GM18526 (cell line): ENCODE measurements at regions not wholly inside any gene's neighbourhood (a gene's known extent, or its start where the extent isn't known, plus 50 kb on each side); places are given as distances from the start of the nearest gene placed in this dataset.

Experiments used
- POLR2A ChIP-seq: IDR thresholded peaks from 3 replicates; pipeline ENCODE4 v1.6.1; 2011; ENCODE audit not compliant: insufficient read length; ENCODE audit errors: extremely low read depth

DNA sequence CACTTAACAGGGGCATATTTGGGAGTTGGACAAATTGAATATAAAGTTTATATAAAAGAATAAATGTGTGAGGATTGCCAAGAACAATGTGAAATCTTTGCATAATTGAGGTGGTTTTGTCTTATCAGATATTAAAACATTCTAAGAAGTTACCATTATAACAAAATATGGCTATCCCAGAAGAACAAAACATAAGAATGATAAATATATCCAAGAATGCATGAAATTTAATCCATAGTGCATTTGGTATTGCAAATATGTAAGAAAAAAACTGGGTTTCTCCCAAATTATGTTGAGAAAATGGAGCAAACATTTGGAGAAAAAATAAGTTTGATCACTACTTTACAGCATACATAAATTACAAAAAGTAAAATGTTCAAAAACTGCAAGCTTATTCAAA, 562.4 kb downstream of the RNF144A start:
- no peak for TF ChIP-seq POLR2A

DNA sequence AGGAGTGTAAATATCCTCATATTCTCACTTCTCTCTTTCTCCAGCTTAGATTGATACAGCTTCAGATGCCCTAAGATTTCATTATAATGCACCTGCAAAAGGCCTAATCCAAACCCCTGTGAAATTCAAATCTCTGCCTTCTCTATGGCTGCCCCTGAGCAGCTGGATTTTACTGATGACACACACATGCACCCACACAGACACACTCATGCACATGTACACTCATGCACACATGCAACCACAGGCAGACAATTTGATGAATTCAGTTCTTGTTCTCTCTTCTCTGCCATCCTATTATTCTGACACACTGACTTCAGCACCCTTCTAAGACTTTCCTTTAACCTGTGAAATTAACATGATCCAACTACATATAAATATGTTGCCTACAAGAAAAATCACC, 563.2 kb downstream of the RNF144A start:
- no peak for TF ChIP-seq POLR2A

DNA sequence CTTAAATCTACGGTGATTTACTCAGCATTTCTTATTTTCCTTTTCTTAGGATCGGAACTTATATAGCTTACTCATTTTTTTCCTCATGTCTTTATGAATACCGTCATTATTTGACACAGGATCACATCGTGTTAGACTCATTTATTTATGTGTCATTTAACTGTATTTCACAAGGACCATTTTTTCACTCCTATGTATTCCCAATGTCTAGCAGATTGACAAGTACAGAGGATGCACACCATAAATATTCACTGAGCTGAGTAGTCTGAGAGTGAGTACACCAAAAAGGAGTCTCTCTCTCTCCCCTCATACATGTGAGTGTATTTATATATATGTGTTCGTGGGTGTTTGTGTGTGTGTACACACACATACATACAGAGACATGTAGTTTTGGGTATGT, 573.5 kb downstream of the RNF144A start:
- no peak for TF ChIP-seq POLR2A

DNA sequence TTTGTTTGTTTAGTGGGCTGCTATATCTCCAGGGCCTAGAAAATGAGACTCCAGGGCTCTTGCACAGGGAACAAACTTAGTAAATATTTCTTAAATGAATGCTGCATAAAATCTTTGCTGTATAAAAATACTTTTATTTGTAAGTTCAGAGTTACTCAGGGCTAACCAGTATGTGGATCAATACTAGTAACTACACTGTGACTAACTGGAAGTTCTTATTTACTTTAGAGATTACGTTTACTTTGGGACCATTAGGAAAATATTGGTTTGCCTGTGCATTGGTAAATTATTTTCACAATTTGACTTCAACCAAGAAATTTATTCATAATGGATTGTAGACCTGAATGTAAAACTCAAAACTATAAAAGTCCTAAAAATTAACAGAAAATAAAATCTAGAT, 575.5 kb downstream of the RNF144A start:
- TF ChIP-seq POLR2A: no peak

DNA sequence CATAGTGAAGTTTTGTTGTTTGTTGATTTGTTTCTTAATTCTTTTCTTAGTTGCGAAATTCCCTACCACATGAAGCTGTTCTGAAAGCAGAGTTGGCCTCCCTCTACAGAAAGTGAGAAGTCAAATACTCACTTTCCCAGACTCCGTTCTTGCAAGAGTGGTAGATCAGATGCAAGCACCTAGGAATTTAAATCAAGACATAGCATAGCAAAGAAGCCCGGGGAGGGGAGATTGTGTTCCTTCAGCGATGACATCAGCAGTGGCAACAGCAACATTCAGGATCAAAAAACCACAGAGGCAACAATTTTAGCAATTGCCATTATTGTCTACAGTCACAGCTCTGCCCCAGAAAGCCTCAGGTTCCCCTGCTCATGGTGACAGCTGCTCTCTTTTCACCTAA, 580.0 kb downstream of the RNF144A start:
- TF ChIP-seq POLR2A: no peak

DNA sequence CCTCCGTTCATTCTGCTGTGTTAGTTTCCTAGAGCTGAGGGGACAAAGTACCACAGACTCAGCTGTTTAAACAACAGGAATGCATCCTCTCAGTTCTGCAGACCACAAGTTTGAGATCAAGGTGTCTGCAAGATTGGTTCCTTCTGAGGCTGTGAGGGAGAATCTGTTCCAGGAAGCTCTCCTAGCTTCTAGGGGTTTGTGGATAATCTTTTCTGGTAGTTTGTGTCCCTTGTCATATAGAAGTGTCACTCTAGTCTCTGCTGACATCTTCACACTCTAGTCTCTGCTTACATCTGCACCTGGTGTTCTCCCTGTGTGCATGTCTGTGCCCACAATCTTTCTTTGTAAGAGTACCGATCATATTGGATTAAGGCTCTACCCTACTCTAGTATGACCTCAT, 581.8 kb downstream of the RNF144A start:
- TF ChIP-seq POLR2A: no peak

DNA sequence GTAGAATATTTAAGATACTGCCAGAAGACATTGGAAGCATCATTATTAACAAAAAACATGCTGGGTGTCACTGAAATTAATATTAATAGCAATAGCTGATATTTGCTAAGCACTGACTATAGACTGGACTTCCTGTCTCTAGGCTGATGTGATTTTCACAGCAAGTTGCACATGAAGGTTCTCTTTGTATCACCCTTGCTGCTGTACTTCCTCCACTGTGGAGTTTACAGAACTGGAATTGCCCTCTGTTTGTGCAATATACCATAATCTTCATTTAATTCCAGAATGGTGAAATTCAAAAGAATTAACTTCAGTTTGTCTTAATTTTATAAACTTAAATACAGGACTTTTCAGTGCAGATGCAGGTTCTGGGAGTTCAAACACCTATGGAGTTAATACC, 585.1 kb downstream of the RNF144A start:
- no peak for TF ChIP-seq POLR2A

DNA sequence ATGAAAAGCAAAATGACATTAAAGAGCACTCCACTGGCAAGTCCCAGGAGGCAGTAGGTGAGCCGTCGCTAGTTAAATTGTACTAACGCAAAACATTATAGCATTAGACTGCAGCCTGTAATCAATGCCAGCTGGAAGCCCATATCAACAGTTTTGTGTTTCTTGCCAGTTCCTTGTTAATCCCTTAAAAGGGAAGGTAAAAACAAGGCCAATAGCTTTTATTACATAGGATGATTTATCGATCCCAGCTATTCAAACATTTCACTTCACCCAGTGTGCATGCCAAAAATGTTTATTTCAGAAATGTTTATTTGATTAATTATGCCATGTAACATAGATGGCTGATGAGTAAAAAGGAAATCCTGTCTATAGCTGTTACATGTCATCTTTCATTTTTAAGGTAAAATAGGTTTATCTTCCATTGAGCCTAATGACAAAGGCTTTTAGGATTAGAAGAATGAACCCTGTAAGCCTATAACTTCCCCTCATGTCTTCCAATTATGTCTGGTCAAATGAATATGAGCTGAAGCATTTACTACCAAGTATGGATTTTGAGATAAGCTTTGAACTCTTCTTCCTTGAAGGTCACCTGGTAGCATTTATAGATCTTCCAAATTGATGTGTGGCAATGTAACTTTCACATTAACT, 591.2 kb downstream of the RNF144A start:
- no peak for TF ChIP-seq POLR2A

DNA sequence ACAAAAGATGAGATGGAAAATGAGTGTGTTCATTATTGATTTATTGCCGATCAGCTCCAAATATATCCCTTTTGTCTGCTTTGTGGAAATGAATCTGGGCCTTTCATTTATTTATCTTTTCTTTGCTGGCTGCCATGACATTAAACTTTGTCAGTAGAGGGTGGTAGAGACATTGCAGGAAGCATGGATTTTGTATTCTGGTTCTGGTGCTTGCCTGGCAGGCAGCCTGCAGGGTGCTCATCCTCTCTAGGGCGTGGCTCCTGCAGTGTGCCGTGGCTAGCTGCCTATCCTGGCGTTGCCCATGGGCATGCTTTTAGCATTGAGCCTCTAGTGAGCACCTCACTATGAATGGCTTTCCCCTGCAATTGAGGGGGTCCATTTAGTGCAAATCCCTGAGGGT, 593.1 kb downstream of the RNF144A start:
- no peak for TF ChIP-seq POLR2A

DNA sequence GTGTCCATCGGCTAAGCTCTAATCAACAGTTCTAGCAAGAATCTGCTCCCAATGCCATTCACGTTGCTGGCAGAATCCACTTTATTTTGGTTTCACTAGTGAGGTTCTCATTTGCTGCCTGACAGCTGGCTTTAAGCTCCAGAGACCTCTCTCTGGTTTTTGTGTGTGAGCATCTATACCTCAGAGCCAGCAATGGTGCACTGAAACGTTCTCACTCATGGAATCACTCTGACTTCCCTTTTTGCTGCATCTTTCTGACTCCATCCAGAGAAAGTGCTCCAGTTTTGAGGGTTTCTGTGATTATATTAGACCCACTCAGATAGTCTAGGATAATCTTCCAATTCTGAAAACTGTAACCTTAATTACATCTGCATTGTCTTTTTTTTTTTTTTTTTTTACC, 596.6 kb downstream of the RNF144A start:
- TF ChIP-seq POLR2A: no peak

DNA sequence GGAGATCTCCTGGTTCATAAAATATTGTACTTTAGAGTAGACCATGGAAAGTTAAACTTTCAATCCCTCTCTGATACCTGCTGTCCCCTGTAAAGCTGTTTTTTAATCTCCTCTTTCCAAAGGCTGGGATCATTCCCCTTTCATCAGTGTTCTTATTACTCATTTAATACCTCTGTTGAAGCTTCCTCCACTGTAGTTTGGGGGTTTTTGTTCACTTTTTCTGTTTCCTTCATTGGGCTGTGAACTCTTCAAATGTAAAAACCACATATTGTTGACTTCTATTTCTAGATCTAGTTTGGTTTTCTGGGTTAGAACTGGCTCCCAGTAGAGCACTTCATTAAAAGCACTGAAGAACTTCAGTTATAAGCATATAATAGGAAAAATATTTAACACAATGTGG, 598.1 kb downstream of the RNF144A start:
- TF ChIP-seq POLR2A: no peak

DNA sequence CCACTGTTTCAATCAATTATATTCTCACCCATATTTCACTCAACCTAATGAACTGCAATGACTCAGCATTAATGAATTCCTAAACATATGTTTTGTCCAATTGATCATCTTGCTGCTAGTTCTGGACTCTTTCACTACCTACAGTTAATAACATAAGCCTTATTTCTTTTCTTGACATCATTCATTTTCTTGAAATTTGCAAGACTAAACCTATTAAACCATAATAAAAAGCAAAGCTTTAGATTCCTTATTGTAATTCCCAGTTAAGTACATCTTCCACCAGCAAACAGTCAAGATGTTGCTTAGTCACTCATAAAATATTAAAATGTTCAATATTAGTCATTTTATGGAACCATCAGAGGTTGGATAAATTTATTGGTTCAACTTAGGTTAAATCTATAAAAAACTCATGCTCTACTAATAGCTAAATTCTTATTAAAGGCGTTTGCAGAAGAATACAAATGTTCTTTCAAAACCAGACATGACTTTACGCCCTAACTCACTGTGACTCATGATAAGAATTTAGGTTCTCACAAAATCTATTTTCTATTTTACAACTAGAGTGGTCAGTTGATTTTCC, 599.4 kb downstream of the RNF144A start:
- no peak for TF ChIP-seq POLR2A

DNA sequence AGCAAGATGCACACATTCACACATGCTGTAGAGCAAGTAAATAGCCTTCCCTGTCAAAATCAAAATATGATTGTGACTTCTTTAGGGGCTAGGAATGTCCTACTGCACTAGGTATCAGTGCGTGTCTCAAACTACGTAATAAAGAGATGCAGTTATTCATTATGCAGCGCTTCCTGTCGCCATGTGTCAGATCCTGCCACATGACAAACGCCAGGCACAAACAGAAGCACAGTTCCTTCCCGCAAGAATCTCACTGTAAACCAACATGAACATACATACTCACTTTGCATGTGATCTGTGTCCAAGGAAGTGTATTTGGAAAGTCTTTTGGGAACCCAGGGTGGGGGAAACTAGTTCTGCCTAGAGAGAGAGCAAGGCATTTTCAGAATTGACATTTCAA, 599.9 kb downstream of the RNF144A start:
- TF ChIP-seq POLR2A: no peak

DNA sequence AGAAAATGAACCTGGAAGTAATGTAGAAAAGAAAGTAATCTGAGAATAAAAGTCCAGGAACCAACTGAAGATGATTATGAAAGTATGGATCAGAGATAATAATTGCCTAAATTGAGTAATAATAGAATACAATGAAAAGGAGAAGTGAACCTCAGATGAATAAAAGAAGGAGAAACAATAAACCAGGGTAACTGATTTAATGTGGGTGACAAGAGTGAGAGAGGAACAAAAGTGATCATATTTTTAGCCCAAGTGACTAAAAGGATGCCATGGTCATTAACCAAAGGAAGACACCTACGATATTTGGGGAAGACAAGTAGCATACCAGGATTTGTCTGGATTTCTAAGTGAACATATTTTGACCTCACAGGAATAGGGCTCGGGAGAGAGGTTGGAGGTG, 600.6 kb downstream of the RNF144A start:
- TF ChIP-seq POLR2A: no peak

DNA sequence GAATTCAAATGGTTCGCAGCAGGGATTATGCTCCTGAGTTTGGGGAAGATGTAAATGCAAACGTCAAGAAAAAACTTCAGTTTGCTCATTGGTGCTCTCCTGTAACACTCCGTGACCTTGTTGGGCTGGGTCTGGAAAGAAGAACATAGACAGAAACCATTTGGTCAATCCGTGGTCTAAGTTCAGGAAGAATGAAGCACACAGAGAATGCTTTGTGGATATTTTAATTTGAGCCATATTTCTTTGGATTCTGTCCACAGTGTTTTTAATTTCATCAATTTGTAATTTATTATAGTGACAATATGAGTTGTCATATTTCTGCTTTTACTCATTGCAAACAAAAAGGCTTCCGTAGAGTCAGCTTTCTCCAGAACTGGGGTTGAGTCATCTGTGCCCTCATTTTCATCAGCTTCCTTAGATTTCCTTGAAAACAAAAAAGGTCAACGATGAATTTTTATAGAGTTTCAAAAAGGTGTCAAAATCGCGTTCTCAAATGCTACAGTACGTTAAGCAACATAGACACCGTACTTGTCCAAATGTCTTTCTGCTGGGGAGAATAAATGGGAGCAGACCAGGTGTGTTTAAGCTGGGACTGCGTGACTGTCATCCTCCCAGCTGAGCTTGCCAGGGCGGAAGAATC, 606.4 kb downstream of the RNF144A start:
- TF ChIP-seq POLR2A: no peak

DNA sequence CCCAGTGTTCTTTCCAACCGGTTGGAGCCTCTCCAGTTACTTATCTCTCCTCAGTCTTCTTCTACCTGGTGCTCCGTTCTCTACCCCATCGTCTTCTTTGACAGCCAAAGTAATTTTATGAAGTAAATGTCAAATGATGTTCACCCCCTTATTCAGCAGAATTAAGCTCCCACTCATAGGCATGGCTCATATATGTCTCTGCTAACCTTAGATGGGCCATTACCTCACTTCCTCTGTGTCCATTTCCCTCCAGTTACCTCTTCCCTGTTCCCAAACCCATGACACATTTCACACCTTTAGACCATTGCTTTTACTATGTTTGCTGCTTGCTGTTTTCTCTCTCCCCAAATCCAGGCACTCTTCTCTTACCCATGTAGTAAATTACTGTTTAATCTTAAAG, 607.0 kb downstream of the RNF144A start:
- no peak for TF ChIP-seq POLR2A

DNA sequence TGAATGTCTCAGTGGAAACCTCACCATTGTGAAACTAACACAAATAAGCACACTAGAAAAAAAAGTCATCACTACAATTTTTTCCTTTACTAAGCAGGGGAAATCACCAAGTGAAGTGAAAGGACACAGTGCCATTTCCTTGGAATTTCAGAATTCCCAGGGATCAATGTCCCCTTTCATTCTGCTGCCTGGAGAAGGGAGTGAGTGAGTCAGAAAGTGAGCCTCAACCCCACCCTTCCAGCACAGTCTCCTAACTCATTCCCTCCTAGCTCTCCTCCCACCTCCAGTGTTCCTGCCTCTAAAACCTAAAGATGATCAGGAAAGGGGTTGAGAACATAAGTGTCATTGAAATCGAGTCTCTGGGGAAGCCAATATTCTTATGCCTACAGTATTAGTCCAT, 608.5 kb downstream of the RNF144A start:
- no peak for TF ChIP-seq POLR2A
